HUES48 (cell line): ENCODE measurements at regions not wholly inside any gene's neighbourhood (a gene's known extent, or its start where the extent isn't known, plus 50 kb on each side); places are given as distances from the start of the nearest gene placed in this dataset.

ENCODE experiments used
- H3K27ac ChIP-seq: one replicate; pipeline ENCODE4 v1.7.0; 2013; ENCODE audit warnings: low read depth, low read length, inconsistent platforms
- H3K27me3 ChIP-seq: 2 replicates; pipeline ENCODE4 v1.6.1; 2013; ENCODE audit warnings: mild to moderate bottlenecking, low read length; ENCODE audit not compliant: control insufficient read depth, insufficient read depth
- H3K36me3 ChIP-seq: 2 replicates; pipeline ENCODE4 v1.6.1; 2013; ENCODE audit warnings: low read length; ENCODE audit not compliant: control insufficient read depth, insufficient read depth
- H3K4me1 ChIP-seq: 2 replicates; pipeline ENCODE4 v1.6.1; 2013; ENCODE audit warnings: mild to moderate bottlenecking, low read length; ENCODE audit not compliant: control insufficient read depth, insufficient read depth
- H3K4me3 ChIP-seq: 2 replicates; pipeline ENCODE4 v1.5.1; 2013; ENCODE audit warnings: mild to moderate bottlenecking, low read depth, low read length
- H3K9ac ChIP-seq: 2 replicates; pipeline ENCODE4 v1.6.1; 2013; ENCODE audit warnings: mild to moderate bottlenecking, low read depth, low read length, moderate library complexity
- H3K9me3 ChIP-seq: 2 replicates; pipeline ENCODE4 v1.6.1; 2013; ENCODE audit warnings: low read length; ENCODE audit not compliant: control insufficient read depth, insufficient read depth

- H3K4me1 ChIP-seq = peaks cover 22% of the 10 kb centered on the region
- H3K36me3 ChIP-seq = no peaks in the 10 kb centered on the region
- no peak overlapping the region for H3K9ac ChIP-seq
- H3K27ac ChIP-seq = no peak overlapping the region
- no peak overlapping the region for H3K4me3 ChIP-seq
- H3K27me3 ChIP-seq = no peaks in the 10 kb centered on the region
- peaks cover 25% of the 10 kb centered on the region for H3K9me3 ChIP-seq
Observed at GRCh38 chr4:127181001-127181400, 451.8 kb upstream of the INTU start.

GRCh38 chr4:127182687-127183086, 450.1 kb upstream of the INTU start:
- Histone ChIP-seq H3K9me3 (peaks cover 27% of the 10 kb centered on the region), H3K36me3 (no peaks in the 10 kb centered on the region), H3K4me3 (no peak overlapping the region), H3K4me1 (peaks cover 22% of the 10 kb centered on the region), H3K27me3 (no peaks in the 10 kb centered on the region), H3K27ac (no peak overlapping the region), H3K9ac (no peak overlapping the region)

GRCh38 chr4:127188847-127189246, 443.9 kb upstream of the INTU start:
- Histone ChIP-seq H3K4me3 (no peak overlapping the region), H3K27me3 (no peaks in the 10 kb centered on the region), H3K27ac (no peak overlapping the region), H3K4me1 (no peaks in the 10 kb centered on the region), H3K36me3 (no peaks in the 10 kb centered on the region), H3K9me3 (peaks cover 23% of the 10 kb centered on the region; the same call in 1 of the 2 replicates), H3K9ac (no peak overlapping the region)

- Histone ChIP-seq H3K9me3 (no peaks in the 10 kb centered on the region), H3K9ac (no peak overlapping the region), H3K4me3 (no peak overlapping the region), H3K27ac (no peak overlapping the region), H3K4me1 (no peaks in the 10 kb centered on the region), H3K36me3 (no peaks in the 10 kb centered on the region), H3K27me3 (no peaks in the 10 kb centered on the region)
Observed at GRCh38 chr4:127194281-127194680, 438.5 kb upstream of the INTU start.

- H3K4me3 ChIP-seq = no peak overlapping the region
- no peaks in the 10 kb centered on the region for H3K27me3 ChIP-seq
- H3K9me3 ChIP-seq = no peaks in the 10 kb centered on the region
- H3K4me1 ChIP-seq = no peaks in the 10 kb centered on the region
- no peak overlapping the region for H3K27ac ChIP-seq
- H3K36me3 ChIP-seq = no peaks in the 10 kb centered on the region
- H3K9ac ChIP-seq = no peak overlapping the region
Observed at GRCh38 chr4:127196655-127197352, 436.0 kb upstream of the INTU start.

GRCh38 chr4:127203562-127204200, 429.1 kb upstream of the INTU start:
- no peaks in the 10 kb centered on the region for H3K27me3 ChIP-seq
- no peaks in the 10 kb centered on the region for H3K36me3 ChIP-seq
- H3K9me3 ChIP-seq = no peaks in the 10 kb centered on the region; the same call in 1 of the 2 replicates
- no peak overlapping the region for H3K9ac ChIP-seq
- peaks cover 13% of the 10 kb centered on the region for H3K4me1 ChIP-seq
- H3K4me3 ChIP-seq = no peak overlapping the region
- no peak overlapping the region for H3K27ac ChIP-seq

GRCh38 chr4:127204322-127204721, 428.4 kb upstream of the INTU start:
- H3K9me3 ChIP-seq = no peaks in the 10 kb centered on the region; the same call in 1 of the 2 replicates
- H3K4me1 ChIP-seq = peaks cover 13% of the 10 kb centered on the region
- no peaks in the 10 kb centered on the region for H3K27me3 ChIP-seq
- H3K9ac ChIP-seq = no peak overlapping the region
- H3K36me3 ChIP-seq = no peaks in the 10 kb centered on the region
- H3K27ac ChIP-seq = no peak overlapping the region
- no peak overlapping the region for H3K4me3 ChIP-seq

- no peak overlapping the region for H3K27ac ChIP-seq
- no peaks in the 10 kb centered on the region for H3K27me3 ChIP-seq
- H3K36me3 ChIP-seq = no peaks in the 10 kb centered on the region
- no peak overlapping the region for H3K4me3 ChIP-seq
- peaks cover 3% of the 10 kb centered on the region; the same call in 1 of the 2 replicates for H3K4me1 ChIP-seq
- H3K9me3 ChIP-seq = no peaks in the 10 kb centered on the region; the same call in 1 of the 2 replicates
- no peak overlapping the region for H3K9ac ChIP-seq
Observed at GRCh38 chr4:127209580-127210095, 423.1 kb upstream of the INTU start.

GRCh38 chr4:127210893-127211649, 421.7 kb upstream of the INTU start:
- no peaks in the 10 kb centered on the region; the same call in 1 of the 2 replicates for H3K9me3 ChIP-seq
- no peak overlapping the region for H3K4me3 ChIP-seq
- H3K9ac ChIP-seq = no peak overlapping the region
- H3K4me1 ChIP-seq = peaks cover 3% of the 10 kb centered on the region; the same call in 1 of the 2 replicates
- no peaks in the 10 kb centered on the region for H3K27me3 ChIP-seq
- H3K27ac ChIP-seq = no peak overlapping the region
- no peaks in the 10 kb centered on the region for H3K36me3 ChIP-seq

GRCh38 chr4:127211650-127212560, 420.9 kb upstream of the INTU start:
- no peaks in the 10 kb centered on the region for H3K27me3 ChIP-seq
- no peaks in the 10 kb centered on the region for H3K36me3 ChIP-seq
- no peaks in the 10 kb centered on the region; the same call in 1 of the 2 replicates for H3K9me3 ChIP-seq
- H3K4me1 ChIP-seq = peaks cover 3% of the 10 kb centered on the region; the same call in 1 of the 2 replicates
- no peak overlapping the region for H3K9ac ChIP-seq
- no peak overlapping the region for H3K27ac ChIP-seq
- H3K4me3 ChIP-seq = no peak overlapping the region
